GM21737 (cell line): ENCODE measurements at regions not wholly inside any gene's neighbourhood (a gene's known extent, or its start where the extent isn't known, plus 50 kb on each side); places are given as distances from the start of the nearest gene placed in this dataset.
"Not testable (repeated sequence)": the region's sequence is repeated elsewhere in the genome, so short reads cannot be mapped to it uniquely, and the experiment has no call there.

ENCODE experiments used
- ATAC-seq: cut with Tn5 transposase; IDR thresholded peaks from one replicate; pipeline ENCODE4 v1.9.1; 2021; ENCODE audit warnings: mild to moderate bottlenecking, moderate library complexity; ENCODE audit not compliant: unreplicated experiment

DNA sequence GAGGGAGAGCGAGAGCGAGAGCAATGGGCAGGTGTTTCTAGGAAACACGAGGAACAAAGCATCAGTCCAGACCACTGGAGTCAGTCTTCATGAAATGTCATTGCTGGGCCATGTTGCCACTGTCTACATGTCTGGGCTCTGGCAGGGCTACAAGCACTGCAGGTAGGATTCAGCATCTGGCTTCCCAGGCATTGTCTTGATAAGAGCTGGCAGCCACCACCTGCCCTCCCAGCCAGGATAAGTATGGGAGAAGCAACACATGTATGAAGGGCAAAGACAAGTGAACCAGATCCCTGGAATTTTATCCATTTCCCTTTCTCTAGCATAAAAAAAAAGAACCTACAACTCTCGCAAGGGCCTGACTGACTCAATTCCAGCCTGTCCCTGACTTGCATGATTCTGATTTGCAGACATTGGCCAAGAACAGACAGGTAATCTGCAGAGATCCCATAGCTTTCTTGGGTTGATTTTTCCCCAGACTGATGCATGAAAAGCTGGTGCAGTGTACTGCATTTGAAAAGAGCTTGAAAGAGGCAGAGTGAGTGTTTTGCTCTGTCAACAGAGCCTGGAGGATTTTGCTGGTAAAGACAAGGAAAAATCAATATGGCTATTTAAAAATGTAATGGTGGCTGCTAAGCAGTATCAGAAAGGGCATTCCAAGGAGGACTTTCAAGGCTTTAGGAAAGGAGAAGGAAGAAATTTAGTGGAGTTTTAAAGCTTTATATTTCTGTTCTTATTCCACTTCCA is 157.2 kb upstream of the MYRIP start:
- no peak for ATAC-seq

DNA sequence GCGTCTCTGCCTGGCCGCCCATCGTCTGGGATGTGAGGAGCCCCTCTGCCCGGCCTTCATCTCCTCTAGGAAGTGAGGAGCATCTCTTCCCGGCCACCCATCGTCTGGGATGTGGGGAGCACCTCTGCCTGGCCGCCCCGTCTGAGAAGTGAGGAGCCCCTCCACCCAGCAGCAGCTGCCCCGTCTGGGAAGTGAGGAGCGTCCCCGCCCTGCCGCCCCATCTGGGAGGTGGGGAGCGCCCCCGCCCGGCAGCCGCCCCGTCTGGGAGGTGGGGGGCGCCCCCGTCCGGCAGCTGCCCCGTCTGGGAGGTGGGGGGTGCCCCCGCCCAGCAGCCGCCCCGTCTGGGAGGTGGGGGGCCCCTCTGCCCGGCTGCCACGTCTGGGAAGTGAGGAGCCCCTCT is 153.7 kb upstream of the MYRIP start:
- ATAC-seq, result not testable (repeated sequence)

DNA sequence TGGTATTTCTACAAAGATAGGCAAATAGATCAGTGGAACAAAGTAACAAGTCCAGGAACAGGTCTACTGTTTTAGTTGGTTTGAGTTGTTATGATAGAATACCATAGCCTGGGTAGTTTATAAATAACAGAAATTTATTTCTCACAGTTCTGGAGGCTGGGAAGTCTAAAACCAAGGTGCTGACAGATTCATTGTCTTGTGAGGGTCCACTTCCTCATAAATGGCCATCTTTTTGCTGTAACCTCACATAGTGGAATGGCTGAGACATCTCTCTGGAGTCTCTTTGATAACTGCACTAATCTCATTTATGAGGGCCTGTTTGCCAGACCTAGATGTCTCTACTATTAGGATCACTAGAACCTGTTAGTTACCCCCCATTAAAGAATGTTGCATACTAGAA is 152.3 kb upstream of the MYRIP start:
- no peak for ATAC-seq

DNA sequence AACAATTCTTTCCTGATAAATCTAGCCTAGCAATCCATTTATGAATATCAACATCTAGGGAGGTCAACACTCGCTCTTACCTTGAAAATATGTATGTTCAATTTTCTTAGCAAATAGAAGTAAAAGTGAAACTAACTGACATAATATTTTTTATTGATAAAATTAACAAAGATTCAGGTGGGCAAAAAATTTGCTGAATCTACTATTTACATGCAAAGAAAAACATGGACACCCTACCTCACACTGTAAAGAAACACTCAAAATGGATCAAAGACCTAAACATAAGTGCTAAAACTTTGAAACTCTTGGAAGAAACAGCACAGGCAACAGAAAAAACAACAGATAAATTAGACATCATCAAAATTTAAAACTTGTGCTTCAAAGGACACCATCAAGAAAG is 151.6 kb upstream of the MYRIP start:
- ATAC-seq, result no peak

DNA sequence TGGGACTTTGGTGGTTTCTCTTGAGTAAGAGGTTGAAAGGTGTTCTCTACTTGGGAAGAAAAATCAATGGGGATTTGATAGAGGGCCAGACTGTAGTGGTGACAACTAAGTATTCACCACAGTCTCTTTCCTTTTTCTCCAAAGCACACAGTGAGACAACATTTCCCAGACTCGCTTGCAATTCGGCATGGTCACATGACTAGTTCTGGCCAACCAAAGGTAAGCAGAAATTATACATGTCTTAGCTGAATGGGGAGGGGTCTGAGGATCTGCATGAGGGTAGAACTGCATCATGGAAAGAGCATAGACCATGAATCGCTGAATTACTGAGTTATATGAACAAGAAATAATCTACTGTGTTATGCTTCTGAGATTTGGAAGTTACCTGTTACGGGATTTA is 144.5 kb upstream of the MYRIP start:
- no peak for ATAC-seq

DNA sequence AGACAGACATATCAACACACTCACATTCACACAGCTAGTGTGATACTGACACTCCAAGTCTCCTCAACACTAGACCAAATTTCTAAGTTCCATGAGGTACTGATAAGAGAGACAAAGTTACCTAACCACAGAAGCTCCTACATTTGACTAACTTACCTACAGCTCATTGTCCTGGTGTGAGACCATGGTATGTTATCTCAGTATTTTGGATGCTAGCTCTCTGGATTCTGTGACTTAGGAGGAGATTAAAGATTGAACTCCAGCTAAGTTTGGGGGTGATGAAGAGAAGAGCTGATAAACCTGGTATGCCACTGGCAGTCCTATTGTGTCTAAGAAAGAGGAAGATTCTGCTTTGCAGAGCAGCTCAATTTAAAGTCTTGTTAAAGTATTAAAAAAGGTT is 144.0 kb upstream of the MYRIP start:
- no peak for ATAC-seq

DNA sequence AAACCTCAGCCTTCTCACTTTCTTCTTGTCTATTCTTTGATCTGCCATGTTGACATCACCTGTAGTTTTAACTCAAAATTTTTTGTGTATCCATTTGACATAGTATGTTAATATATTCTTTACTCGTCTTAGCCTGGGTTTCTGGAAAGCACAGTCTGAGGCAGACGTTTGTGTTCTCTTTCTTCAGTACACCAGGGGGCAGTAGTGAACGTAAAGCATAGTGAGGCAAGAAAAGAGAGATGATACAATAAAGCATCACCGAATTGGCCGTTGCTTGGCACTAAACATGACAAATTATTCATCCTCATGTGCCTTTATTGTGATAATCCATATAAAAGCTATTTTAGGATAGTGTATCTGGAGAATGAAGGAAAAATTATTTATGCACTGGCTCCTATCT is 141.0 kb upstream of the MYRIP start:
- no peak for ATAC-seq

DNA sequence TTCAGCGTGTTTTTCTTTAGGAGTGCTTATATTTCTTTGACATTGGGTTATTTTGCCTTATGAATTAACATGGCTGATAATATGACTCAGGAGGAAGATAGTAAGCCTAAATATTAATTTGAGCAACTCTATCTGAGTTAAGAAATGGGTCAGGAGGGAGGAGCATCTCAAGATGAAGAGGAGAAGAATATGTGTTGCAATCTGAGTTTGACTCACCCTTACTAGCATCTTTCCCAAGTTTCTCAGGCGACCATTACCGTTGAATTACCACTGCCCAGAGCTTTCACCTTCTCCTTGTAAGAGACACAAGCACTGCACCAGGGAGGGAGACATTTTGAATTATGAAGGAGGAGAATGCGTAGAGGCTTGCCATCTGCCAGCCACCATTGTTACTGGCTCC is 138.3 kb upstream of the MYRIP start:
- no peak for ATAC-seq

DNA sequence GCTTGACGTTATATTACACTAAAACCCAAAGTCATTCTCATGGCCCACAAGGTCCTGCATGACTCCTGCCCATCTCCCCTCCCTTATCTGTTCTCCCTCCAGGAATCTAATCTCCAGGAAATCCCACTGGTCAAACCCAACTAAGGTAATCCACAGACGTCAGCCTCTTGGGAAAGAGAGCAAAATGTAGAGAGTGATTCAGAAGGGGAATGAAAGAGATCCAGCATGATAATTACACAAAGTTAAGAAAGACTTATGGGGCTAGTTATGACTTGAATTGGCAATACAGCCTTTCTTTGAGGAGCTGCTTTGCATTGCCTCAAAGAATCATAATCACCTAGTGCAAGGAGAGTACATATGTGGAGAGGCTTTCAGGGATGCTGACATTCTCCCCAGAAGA is 137.8 kb upstream of the MYRIP start:
- no peak for ATAC-seq

DNA sequence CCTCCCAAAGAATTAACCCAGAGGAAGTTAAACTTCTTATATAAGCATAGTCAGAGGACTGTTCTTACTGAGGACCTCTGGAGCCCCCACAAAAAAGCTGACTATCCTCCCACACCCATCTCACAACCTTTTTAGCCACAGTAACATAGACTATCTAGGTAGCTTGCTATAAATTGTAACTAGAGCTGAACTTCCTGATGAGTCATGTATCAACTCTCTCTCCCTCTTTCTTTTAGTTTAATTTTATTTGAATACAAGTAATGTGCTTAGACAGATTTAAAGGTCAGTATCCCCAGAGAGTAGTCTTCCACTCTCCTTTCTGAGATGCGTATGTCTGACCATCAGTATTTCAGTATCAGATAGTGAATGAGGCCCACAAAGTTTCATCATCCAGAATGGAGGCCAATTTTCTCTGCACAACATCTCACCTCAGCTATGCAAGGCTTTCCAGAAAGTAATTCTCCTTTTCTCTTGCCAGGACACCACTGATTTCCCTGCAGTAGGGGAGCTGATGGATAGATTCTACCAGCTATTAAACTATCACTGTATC is 104.0 kb upstream of the MYRIP start:
- ATAC-seq, result no peak

DNA sequence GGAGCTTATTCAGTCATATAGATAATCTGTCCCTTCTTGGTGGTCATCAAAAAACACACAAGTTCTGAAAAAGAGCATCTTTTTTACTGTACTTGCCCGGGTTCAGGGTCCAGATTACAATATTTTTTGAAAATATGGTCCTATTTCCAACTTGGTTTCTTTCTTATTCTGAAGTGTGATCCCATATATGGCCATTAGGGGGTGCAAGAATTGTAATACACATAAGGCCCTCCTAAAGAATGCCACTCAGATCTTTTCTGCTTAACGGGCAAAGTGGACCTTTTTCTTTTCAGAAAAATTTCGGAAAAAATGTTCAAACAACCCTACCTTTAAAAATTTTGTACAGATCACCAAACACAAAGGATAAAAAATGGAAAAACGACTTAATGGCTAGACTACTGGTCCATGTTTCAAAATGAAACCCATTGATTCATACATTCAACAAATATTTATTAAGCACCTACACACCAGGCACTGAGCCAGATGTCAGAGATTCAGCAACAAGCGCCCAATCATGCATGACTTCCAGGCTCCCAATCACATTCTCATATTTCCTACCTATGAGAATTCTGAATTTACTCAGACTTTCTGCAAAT is 102.0 kb upstream of the MYRIP start:
- ATAC-seq, result no peak

DNA sequence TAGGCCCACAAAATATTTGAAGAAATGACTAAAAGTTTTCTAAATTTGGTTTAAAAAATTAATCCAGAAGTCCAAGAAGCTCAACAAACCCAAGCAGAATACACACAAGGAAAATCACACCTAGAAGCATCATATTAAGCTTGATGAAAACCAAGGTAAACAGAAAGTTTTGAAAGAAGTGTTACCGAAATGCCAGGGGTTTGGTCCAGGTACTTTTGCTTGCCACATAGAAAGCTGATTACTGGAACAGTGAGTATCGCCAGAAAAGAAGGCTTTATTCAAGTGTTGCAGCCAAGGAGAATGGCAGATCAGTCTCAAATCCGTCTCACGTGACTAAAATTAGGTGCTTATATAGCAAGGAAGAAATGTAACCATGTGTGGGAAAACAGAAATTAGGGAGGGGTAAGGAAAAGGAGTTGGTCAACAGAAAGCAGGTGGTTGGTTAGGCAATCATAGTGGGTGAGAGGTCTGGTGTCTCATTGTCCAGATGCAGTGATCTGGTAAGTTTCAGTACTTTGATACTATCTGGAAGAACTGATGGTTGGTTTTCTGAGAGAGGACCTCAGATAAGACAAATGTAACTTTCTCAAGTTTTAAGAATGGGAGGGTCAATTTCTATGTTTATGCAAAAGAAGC is 96.9 kb upstream of the MYRIP start:
- ATAC-seq, result no peak

DNA sequence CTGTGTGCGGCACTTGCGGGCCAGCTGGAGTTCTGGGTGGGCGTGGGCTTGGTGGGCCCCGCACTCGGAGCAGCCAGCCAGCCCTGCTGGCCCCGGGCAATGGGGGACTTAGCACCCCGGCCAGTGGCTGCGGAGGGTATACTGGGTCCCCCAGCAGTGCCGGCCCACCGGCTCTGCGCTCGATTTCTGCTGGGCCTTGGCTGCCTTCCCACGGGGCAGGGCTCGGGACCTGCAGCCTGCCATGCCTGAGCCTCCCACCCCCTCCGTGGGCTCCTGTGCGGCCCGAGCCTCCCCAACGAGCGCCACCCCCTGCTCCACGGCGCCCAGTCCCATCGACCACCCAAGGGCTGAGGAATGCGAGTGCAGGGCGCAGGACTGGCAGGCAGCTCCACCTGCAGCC is 96.1 kb upstream of the MYRIP start:
- ATAC-seq, result not testable (repeated sequence)

DNA sequence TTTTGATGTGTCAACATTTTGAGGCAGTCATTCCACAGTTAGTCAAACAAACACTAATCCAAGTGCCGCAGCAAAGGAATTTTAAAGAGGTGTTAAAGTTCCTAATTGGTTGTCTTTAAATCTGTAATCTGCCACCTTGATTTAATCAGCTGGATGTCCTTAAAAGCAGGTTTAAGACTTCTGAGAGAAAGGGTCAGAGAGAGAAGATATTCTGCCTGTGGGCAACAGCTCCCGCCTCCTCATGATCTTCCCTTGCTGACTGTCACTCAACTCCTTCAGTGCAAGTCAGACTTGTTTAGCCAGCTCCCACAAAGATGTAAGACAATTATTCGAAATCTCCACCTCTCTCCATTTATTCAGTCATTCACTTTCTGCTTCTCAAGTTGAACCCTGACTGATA is 92.6 kb upstream of the MYRIP start:
- no peak for ATAC-seq

DNA sequence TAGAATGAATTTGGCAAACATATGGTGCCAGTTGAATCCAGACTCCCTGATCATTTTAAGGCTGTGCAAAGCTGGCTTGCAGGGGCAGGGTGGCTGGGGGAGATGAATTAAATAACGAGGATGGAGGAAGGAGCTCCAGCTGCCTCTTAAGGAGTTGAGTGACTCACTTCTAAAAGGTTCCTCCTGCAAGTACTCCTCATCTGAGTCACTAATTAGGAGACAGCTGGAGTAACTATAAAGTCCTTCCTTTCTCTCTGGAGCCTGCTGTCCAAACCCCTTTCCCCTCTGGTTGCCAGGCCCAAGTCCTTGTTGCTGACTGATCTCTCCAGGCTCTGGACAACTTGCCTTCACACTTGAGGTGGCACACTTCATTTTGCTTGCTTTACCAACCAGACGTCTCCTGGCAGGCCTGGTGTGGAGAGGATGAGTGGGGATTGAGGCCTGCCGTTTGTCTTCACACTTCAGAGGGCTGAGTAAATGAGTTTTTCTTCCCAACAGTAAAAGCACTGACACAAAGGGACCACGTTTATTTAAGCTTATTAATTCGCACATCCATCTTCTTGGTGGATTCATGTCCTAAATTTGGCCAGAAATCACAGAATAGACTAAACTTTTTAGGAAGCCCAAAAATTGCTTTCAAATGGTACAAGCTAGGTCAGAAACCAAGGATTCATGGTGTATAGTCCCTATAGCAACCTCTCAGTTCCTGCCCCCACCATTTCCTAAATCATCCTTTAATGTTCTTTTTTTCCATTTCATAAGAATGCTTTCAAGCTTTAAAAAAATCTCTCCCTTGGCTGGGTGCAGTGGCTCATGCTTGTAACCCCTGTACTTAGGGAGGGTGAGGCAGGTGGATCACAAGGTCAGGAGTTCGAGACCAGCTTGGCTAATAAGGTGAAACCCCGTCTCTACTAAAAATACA is 90.5 kb upstream of the MYRIP start:
- no peak for ATAC-seq

DNA sequence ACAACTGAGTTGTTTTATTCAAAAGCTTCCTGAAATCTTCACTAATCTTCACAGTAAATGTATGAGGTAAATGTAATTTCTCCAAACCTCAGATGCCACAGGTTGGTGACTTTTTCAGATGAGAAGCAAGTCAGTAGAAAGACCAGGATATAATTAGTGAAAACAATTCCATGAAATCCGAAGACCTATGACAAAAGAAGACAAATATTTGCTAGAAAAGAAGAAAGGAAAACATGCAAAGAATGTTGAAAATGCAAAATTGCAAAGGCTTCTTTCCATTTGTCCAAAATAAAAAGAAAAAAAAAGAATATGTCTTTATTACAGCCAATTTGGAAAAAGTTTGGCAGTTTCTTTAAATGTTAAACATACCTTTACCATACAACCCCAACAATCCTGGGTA is 88.3 kb upstream of the MYRIP start:
- ATAC-seq, result no peak

DNA sequence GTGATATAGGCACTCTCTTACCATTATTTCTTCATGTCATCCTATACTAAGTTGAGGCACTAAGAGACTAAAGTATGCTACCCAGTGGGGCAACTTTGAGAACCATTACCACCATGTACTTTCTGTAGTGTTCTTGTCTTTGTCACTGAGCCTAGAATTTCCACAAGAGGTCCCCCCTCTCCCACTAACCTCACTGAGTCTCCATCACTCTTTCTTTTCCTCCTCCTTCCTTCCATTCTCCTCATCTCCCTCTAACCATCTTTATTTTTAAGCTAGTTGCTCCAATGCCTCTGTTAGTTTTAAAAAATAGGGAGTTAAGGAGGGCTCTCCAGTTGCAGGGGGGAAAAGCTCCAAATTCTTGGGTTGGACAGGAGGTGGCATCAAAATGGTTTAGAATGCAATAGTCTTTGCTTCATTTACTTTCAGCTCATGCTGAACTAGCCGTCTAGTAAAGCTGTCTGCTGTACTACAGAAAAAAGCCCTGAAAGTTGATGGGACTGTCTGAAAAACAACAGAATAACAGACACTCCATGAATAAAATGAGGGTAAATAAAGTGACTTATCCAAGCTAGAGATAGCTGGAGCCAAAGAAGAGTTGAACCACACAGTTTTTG is 85.1 kb upstream of the MYRIP start:
- no peak for ATAC-seq

DNA sequence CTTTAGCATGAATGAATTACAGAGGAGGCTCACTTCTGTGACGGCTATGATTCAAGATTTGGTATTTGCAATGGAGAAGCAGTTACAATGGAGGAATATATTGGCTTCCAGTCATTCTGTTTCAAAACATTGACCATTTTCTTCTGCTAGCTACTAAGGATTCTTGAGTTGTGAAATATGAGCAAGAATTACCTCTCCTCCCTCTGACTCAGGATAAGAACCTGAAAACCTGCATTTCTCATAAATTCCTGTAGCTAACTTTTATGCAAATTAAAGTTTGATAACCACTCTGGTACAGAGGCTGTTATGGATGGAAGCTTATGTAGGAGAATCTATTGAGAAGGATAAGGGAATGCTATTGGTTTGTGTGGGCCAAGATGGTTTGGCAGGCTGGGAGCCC is 84.1 kb upstream of the MYRIP start:
- no peak for ATAC-seq

DNA sequence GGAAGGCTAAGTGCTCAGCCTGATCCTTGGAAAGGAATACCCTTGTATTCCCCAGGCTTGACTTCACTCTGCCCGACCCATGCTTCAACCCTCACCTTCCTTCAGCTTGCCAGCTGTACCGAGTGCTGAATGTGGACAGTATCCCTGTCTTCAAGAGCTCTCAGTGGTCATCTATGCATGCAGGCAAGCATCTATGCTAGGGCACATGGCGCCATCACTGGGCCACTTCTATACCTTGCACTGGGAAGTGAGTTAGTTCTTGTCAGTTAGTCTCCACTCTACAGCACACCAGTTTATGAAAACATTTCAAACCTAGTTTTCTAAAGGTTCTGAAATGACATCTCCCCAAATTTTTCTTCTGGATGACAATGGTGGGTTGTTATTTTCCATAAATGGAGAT is 82.0 kb upstream of the MYRIP start:
- no peak for ATAC-seq

DNA sequence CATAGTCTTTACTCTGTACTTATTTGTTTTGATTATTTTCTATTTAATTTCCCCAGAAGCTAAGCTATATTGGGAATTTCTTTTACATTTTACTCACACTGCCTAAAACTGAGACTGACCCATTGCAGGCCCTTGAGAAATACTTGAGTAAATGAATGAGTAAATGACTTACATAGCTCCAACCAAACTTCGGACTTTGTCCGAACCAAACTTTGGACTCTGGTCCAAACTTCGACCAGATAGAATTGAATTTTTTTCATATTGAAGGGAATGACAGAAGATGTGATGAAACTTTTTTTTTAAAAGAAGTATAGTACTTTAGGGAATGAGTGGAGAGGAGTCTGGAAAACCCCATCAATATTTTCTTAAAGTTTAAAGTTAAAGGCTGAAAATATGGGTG is 75.6 kb upstream of the MYRIP start:
- ATAC-seq, result no peak

DNA sequence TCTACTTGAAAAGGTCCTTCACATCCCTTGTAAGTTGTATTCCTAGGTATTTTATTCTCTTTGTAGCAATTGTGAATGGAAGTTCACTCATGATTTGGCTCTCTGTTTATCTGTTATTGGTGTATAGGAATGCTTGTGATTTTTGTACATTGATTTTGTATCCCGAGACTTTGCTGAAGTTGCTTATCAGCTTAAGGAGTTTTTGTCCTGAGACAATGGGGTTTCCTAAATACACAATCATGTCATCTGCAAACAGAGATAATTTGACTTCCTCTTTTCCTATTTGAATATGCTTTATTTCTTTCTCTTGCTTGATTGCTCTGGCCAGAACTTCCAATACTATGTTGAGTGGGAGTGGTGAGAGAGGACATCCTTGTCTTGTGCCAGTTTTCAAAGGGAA is 69.8 kb upstream of the MYRIP start:
- ATAC-seq, result not testable (repeated sequence)
